ENCODE measurements at regions not wholly inside any gene's neighbourhood (a gene's known extent, or its start where the extent isn't known, plus 50 kb on each side); places are given as distances from the start of the nearest gene placed in this dataset.

- no peak for FAIRE-seq
Measured at GRCh38 chr9:117945286-117945685, 241.1 kb downstream of the TLR4 start.

DNA sequence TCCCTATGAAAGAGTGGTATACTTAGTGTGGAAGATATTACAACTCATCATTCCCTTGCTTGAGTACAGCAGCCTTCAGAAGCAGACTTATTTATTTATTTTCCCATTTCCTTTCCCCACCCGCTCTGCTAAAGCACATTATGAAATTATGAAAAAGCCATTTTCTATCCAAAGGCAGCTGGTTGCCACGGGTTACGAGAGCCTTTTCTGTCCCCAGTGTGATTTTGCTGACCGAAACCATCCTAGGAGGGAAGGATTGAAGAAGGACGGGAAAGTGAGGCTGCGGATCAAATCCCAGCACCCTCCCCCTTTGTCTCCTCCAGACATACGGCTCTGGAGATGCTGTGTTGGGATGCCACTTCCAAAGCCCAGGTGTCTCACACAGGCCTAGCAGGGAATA is 246.9 kb downstream of the TLR4 start:
- FAIRE-seq = no peak

DNA sequence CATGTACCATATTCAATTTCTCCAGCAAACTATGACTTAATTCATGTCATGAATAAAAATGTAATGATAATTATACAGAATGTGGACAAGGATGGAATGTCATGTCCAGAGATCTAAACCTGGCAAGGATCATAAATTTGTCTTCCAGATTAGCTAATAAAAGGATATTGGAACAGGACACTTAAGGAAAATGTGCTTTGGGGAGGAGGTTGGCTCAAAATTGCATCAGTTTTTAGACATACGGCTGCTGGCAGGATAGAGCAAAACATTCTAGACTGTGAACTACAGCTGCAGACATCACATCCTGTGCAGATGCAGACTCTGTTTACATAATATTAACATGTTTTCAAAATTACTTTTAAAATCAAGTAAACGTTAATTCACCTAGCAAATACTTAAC is 248.4 kb downstream of the TLR4 start:
- FAIRE-seq = no peak

DNA sequence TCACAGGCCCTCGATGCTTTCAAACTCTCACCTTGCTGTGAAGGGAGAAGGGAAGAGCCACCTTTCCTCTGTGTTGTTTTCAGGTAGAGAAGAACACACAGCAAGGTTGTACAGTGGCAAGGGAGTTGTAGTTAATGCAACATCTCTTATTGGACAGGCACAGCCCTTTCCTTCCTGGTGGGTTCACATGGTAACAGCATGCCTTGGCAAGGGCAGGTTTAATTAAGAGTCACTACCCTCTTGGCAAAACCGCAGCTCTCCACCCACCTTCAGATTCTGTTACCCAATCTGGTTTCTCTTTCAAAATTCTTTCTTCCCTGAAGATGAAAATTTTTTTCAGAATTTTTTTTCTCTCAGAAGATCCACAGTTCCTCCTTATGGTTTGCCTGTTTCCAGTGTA is 253.1 kb downstream of the TLR4 start:
- FAIRE-seq = no peak

DNA sequence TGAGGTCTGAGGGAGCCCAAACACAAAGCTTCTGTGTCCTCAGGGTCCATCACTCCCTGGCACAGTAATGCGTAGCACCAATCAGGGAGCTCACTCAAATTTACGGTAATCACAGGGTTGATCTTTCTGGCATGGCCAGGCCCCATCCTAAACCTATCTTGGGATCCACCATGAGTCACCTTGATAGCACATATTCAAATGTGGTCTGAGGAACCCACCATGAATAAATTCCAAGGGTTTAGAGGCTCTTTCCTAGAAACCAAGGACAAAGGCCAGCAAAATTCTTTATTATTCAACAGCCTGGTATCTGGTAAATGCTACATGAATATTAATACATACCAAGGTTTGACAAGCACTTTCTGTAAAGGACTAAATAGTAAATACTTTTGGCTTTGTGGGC is 254.5 kb downstream of the TLR4 start:
- FAIRE-seq = no peak

GRCh38 chr9:117963493-117964090 is 259.4 kb downstream of the TLR4 start:
- no peak for FAIRE-seq

- no peak for FAIRE-seq
Measured at GRCh38 chr9:117970276-117971050, 266.3 kb downstream of the TLR4 start.

- no peak for FAIRE-seq
Measured at GRCh38 chr9:117974108-117974507, 269.9 kb downstream of the TLR4 start.

DNA sequence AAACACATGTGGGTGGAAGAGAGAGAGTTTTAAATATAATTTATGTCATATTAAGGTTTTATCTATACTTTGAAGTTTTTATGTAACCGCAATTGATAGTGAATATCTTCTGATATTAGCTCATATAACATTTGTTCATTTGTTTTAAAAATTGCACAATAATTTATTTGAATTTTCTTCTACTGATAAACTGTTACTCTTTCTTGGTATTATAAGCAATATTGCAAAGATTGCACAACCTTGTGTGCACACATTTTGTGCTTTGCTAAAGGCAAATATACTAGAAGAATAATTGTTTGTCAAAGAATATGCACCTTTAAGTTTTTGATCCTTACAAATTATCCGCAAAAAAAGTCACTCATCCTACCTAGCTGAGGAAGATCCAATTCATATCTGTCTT is 275.7 kb downstream of the TLR4 start:
- no peak for FAIRE-seq

DNA sequence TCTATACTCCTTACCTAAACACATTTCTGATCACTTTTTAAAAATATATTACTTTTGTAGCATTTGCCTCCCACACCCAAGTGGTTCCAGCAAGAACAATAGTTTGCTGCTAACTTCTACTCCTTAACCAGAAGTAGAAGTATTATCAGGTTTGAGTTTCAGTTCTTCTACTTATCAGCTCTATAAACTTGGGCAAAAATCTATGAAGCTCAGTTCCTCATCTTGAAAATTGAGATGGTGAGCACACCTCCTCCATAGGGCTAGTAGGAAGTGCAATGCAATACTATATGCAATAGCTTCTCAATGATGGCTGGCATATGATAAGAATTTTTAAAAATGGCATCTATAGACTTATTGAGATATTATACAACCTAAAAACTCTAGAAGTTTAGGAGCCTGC is 283.7 kb downstream of the TLR4 start:
- FAIRE-seq = no peak

DNA sequence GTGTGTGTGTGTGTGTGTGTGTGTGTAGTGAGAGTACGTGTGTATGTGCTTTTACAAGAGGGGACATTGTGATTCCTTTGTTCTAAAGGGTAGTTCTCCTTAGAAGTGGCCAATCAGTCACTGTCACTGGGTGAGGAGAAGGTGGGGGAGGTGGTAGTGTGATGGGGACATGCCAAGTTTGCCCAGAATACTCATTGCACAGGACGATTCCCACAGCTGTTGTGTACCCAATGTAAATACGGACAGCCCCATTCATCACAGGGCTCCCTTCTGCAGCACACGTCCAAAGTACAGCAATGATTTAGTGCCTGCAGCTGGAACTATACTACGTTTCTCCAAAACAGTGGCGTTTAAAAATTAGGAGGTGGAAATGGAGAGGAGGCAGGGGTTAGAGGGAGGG is 287.8 kb downstream of the TLR4 start:
- FAIRE-seq = no peak

- no peak for FAIRE-seq
Measured at GRCh38 chr9:118000581-118000980, 296.4 kb downstream of the TLR4 start.

- no peak for FAIRE-seq
Measured at GRCh38 chr9:118003240-118003639, 299.0 kb downstream of the TLR4 start.

DNA sequence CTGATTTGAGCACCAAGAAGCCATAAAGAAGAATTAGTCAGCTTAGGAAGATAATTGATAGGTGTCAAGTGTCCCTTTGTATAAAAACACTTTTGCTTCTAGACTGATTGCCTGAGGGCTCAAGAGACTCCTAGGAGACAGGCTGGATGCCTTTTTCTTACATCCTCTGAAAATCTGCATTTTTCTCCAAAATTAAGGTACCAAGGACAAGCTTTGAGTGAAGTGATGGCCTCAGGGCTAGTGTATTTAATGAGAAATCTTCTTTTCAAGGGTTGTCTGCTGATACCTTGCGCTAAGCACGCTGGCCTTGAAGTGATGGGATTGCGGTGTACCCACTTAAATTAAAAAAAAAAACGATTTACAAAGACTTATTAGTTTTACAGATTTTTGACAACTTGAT is 304.0 kb downstream of the TLR4 start:
- no peak for FAIRE-seq

DNA sequence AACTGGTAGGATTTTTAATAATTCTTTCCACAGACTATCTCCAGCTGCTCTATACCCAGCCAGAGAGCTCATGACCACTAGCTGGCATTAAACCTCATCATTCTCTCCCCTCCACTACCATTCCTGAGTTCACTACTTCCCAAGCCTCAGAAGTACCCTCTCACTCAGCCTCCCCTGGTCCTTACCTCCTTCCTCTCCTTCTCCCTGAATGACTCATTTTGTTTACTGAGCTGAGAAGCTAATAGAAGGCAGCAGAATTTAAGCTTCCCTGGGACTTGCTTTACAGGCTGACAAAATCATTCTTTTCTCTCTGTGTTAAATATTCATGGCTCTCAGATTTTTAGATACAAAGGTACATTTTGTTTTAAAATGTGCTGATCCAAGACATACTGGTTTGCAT is 305.4 kb downstream of the TLR4 start:
- no peak for FAIRE-seq

- no peak for FAIRE-seq
Measured at GRCh38 chr9:118017607-118018122, 313.5 kb downstream of the TLR4 start.

DNA sequence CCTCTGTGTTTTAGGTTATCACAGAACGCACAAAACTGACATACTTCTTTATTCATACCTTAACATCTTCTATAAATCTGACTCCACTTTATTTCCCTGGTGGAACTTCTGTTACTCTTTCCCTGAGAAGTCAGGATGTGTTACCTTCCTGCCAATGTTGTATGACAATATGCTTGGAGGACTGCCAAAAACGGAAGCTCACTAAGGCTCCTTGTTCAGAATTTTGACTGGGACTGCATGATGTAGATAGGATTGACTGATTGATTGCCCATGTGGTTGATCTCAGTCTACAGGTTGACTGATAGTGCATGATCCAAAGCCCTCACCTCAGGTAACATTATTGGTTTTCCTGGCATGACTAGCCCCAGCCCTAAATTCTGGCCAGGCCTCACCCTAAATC is 319.4 kb downstream of the TLR4 start:
- no peak for FAIRE-seq

DNA sequence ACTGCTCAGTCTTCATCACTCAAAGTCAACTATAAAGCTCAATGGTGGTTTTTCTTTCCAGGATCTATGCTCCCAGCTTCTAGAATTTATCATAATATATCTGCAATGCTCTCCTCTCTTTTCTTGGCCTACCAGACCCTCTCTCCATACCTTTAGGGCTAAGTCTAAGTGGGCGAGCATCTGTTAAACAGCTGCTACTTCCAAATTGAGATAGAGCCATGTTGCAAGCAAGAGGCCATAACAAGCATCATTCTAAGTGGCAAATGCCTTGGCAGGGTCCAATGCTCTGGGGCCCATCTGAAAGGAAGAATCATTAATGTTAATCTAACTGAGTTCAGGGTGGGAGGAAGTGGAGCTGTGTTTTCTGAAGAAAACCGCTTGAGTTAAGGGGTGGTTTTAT is 324.0 kb downstream of the TLR4 start:
- FAIRE-seq = no peak

GRCh38 chr9:118029425-118029824 is 325.2 kb downstream of the TLR4 start:
- FAIRE-seq = no peak

- no peak for FAIRE-seq
Measured at GRCh38 chr9:118034701-118035100, 330.5 kb downstream of the TLR4 start.

GRCh38 chr9:118038713-118039112 is 334.5 kb downstream of the TLR4 start:
- no peak for FAIRE-seq

DNA sequence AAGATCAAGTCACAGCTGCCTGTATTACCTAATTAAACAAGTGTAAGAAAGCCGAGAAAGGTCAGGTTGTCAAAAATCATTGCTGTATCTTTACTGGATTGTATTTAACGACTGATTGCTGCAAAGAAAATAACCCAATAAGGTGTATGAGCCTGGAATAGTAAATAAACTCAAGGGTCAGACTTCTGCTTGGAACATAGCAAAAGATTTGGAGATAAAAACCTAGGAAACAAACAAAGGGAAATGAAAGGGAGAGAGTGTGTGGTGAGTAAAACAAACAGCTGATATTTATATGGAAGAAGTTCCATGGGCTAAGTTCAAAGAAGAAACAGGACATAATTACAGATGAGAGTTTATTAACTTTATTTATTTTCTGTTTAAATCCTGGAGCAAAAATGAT is 354.0 kb downstream of the TLR4 start:
- FAIRE-seq = no peak

DNA sequence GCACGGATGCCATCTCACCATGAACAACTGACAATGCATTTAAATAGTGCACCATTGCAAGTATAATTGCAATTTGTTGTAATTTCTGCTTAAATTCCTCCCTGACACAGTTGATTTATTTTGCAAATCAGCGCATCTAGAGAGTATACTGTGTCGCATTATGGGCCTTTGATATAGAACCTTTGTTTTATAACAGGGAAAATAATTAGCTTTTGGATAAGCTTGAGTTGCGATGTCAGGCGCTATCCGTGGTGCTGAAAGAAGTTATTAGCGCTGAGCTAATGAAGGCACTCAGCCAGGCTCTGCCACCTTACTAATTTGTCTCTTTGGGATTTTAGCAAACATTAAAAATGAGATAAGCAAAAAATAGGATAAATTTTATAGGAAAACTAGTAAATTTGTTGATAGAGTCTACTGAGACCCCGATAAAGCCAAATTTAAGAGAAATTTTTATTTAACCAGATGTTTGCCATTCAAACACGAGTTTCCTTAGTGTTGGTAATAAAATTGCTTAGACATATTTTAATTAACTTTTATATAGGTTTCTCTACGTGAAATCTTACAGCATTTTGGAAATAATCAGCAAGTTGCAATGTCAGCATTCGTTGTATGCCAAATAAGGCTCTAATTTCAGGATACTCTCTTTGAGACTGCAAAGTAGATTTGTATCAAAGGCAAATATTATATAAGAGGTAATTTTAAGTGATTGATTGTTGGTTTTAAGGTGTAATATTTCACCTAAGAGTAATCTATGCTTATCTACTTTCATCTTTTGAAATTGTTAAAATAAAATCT is 355.5 kb downstream of the TLR4 start:
- no peak for FAIRE-seq

DNA sequence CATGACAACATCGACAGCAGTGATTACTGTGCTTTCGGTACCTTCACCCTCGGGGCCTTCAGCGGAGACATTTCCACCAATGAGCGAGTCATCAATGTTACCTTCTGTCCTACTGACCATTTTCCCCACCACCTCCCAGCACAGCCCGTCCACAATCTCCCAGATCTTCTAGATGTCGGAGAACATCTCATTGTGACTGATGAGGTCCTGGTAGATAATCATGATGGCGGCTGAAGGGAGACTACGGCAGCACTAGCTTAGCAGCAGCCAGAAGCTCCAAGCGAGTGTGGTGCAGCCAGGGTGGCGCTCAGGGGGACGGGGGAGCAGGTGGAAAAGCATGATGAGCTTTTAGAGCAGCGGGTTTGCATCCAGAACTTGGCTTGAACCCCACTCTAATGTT is 379.0 kb downstream of the TLR4 start:
- no peak for FAIRE-seq
